Esophagus muscularis mucosa (tissue), 3 donors: ENCODE measurements at regions not wholly inside any gene's neighbourhood (a gene's known extent, or its start where the extent isn't known, plus 50 kb on each side); places are given as distances from the start of the nearest gene placed in this dataset.

ENCODE experiments used
- POLR2A ChIP-seq: fragments of 450-650 bp; IDR thresholded peaks from one replicate; pipeline ENCODE4 v1.6.1; 2017; ENCODE audit warnings: antibody characterized with exemption, moderate library complexity, mild to moderate bottlenecking, low read depth
- POLR2AphosphoS5 ChIP-seq, 2 donors: sonication (generic); formaldehyde crosslinking; IDR thresholded peaks; one replicate each; pipeline ENCODE4 v1.6.1; 2017; ENCODE audit warnings: antibody characterized with exemption in 2 of 2
- TF ChIP-seq, protein P1 (sequence below), 3 experiments: fragments of 200-600 bp in 2 of 3; fragments of 450-650 bp in 1 of 3; sonication (generic) in 2 of 3; IDR thresholded peaks; one replicate each; pipeline ENCODE4 v1.5.1; 2017 to 2019; ENCODE audit warnings: antibody characterized with exemption in 3 of 3, mild to moderate bottlenecking in 2 of 3, moderate library complexity in 1 of 3

- TF ChIP-seq, protein P1, sequence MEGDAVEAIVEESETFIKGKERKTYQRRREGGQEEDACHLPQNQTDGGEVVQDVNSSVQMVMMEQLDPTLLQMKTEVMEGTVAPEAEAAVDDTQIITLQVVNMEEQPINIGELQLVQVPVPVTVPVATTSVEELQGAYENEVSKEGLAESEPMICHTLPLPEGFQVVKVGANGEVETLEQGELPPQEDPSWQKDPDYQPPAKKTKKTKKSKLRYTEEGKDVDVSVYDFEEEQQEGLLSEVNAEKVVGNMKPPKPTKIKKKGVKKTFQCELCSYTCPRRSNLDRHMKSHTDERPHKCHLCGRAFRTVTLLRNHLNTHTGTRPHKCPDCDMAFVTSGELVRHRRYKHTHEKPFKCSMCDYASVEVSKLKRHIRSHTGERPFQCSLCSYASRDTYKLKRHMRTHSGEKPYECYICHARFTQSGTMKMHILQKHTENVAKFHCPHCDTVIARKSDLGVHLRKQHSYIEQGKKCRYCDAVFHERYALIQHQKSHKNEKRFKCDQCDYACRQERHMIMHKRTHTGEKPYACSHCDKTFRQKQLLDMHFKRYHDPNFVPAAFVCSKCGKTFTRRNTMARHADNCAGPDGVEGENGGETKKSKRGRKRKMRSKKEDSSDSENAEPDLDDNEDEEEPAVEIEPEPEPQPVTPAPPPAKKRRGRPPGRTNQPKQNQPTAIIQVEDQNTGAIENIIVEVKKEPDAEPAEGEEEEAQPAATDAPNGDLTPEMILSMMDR (IDR thresholded peaks at IDR 0.05) = no peak
- no peak for TF ChIP-seq POLR2A
- TF ChIP-seq POLR2AphosphoS5 (IDR thresholded peaks at IDR 0.05) = no peak
Observed at GRCh38 chr14:100644383-100644782, 57.2 kb upstream of the BEGAIN start.
